SK-N-MC (cell line): ENCODE measurements at regions not wholly inside any gene's neighbourhood (a gene's known extent, or its start where the extent isn't known, plus 50 kb on each side); places are given as distances from the start of the nearest gene placed in this dataset.

Experiments
- EZH2 ChIP-seq: fragments of 200-600 bp; sonication (generic); IDR thresholded peaks from one replicate; pipeline ENCODE4 v1.6.1; 2017; ENCODE audit warnings: antibody characterized with exemption
- FOXP2 ChIP-seq: optimal IDR thresholded peaks from 2 replicates; pipeline ENCODE3; 2011; ENCODE audit warnings: mild to moderate bottlenecking, moderate library complexity; ENCODE audit not compliant: insufficient read depth; ENCODE audit errors: extremely low read length, control extremely low read depth
- POLR2AphosphoS5 ChIP-seq: IDR thresholded peaks from 2 replicates; pipeline ENCODE4 v1.6.1; 2012; ENCODE audit warnings: mild to moderate bottlenecking, low read depth, low read length, borderline replicate concordance

DNA sequence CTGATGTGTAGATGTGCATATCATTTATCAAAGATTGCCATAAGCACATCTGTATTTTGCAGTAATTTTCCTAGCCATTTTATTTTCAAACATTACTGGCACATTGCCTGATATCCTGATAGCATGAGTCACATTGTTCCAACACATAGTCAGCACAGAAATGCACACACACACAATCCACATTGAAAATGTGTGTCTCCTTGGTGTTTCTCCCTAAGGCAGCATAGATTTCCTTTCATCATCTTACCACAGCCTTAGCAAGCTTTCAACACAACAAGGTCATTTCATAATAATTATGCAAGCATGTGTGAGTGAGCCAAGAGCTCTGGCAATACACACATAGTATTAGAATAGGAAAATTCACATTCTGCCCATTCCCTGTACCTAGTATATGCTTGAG lies 245.4 kb upstream of the MEIS1 start:
- TF ChIP-seq EZH2: no peak
- no peak; the same call in 1 of the 2 replicates for TF ChIP-seq POLR2AphosphoS5
- peak; percentile 39 for TF ChIP-seq FOXP2
